Peyer's patch (tissue), 4 donors: ENCODE measurements at regions not wholly inside any gene's neighbourhood (a gene's known extent, or its start where the extent isn't known, plus 50 kb on each side); places are given as distances from the start of the nearest gene placed in this dataset.

Experiments used
- DNase-seq, 3 donors: peaks; one replicate each; pipeline ENCODE4 v3.0.0-alpha.2; 2017 to 2019
- H3K27ac ChIP-seq, 4 donors: fragments of 200-600 bp; sonication (generic); one replicate each; pipeline ENCODE4 v1.5.1; 2016 to 2019
- H3K27me3 ChIP-seq, 2 donors: fragments of 200-600 bp; sonication (generic); one replicate each; pipeline ENCODE4 v1.5.1; 2019
- H3K36me3 ChIP-seq, 3 donors: fragments of 200-600 bp; sonication (generic); one replicate each; pipeline ENCODE4 v1.5.1; 2016 to 2019
- H3K4me1 ChIP-seq, 4 donors: fragments of 200-600 bp; sonication (generic); one replicate each; pipeline ENCODE4 v1.5.1; 2016 to 2019
- H3K4me3 ChIP-seq, 4 donors: fragments of 200-600 bp; sonication (generic); 1 replicate in 3 of 4; 2 replicates in 1 of 4; pipeline ENCODE4 v1.5.1; 2016 to 2019; ENCODE audit warnings: mild to moderate bottlenecking in 1 of 4
- H3K9me3 ChIP-seq, 4 donors: fragments of 200-600 bp; sonication (generic); one replicate each; pipeline ENCODE4 v1.5.1; 2016 to 2019; ENCODE audit warnings: mild to moderate bottlenecking in 1 of 4
- CTCF ChIP-seq, 6 experiments: fragments of 450-650 bp in 4 of 6; fragments of 200-600 bp in 2 of 6; sonication (generic) in 1 of 6; IDR thresholded peaks; one replicate each; pipeline ENCODE4 v1.5.1; 2017 to 2019; ENCODE audit warnings: antibody characterized with exemption in 6 of 6, mild to moderate bottlenecking in 3 of 6, moderate library complexity in 1 of 6
- POLR2A ChIP-seq, 2 donors: fragments of 450-650 bp; IDR thresholded peaks; one replicate each; pipeline ENCODE4 v1.5.1; 2017; ENCODE audit warnings: antibody characterized with exemption in 2 of 2, mild to moderate bottlenecking in 2 of 2, moderate library complexity in 2 of 2

GRCh38 chr1:177811429-177811828 lies 158.4 kb downstream of the SEC16B start:
- TF ChIP-seq POLR2A (IDR thresholded peaks at IDR 0.05) = no peak
- TF ChIP-seq CTCF (IDR thresholded peaks at IDR 0.05) = no peak
- H3K36me3 ChIP-seq = no peaks in the 10 kb centered on the region
- H3K4me3 ChIP-seq = no peak overlapping the region
- H3K9me3 ChIP-seq = no peaks in the 10 kb centered on the region
- H3K27me3 ChIP-seq = no peaks in the 10 kb centered on the region
- H3K4me1 ChIP-seq = no peaks in the 10 kb centered on the region
- H3K27ac ChIP-seq = no peak overlapping the region
- DNase-seq = no peak

DNA sequence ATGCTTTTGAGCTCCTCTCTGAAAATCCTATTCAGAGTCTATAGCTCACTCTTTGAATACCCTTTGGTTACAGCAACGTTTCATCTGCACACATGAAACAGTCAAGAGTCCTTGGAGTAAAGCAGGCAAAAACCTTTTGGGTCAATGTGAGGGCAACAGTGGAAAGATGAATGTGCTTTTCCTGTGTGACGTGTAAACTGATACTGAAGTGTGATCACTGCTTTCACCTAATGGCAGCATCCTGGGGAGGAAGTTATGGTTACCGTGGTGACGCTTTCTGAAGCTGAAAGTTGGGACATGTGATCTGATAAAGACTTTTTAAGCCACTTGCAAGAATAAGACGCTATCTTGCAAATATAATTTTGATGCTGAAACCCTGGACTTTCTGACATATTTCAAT lies 160.0 kb downstream of the SEC16B start:
- H3K27ac ChIP-seq = no peak overlapping the region

DNA sequence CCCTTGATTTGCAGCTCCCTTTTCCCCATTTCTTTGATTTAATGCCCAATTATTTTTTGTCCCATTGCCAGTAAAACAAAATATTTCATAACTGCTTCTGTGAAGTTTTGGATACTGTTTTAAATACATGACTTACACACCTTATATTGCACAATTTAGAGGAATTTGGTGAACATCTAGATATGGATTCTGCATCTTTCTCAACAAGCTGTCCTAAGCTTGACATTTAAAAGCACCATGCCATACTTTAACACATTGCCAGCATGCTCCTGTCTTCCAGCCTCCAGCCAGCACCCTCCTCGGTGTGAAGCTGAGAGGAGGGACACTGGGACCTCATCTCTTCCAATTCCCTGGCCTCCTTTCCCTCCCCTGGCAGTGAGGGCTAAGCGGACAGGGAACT lies 167.6 kb downstream of the SEC16B start:
- no peak overlapping the region for H3K27ac ChIP-seq
- DNase-seq = no peak
- no peak overlapping the region for H3K4me3 ChIP-seq
- no peaks in the 10 kb centered on the region for H3K27me3 ChIP-seq
- TF ChIP-seq CTCF (IDR thresholded peaks at IDR 0.05) (no peak), POLR2A (IDR thresholded peaks at IDR 0.05) (no peak)
- H3K36me3 ChIP-seq = no peaks in the 10 kb centered on the region
- no peaks in the 10 kb centered on the region for H3K4me1 ChIP-seq
- no peaks in the 10 kb centered on the region for H3K9me3 ChIP-seq

More for the DNA sequence above, 160.0 kb downstream of the SEC16B start:
- no peaks in the 10 kb centered on the region for H3K36me3 ChIP-seq
- H3K4me1 ChIP-seq = no peaks in the 10 kb centered on the region
- no peak for DNase-seq
- H3K27me3 ChIP-seq = no peaks in the 10 kb centered on the region
- TF ChIP-seq POLR2A (IDR thresholded peaks at IDR 0.05) (no peak), CTCF (IDR thresholded peaks at IDR 0.05) (no peak)
- H3K4me3 ChIP-seq = no peak overlapping the region
- no peaks in the 10 kb centered on the region for H3K9me3 ChIP-seq

DNA sequence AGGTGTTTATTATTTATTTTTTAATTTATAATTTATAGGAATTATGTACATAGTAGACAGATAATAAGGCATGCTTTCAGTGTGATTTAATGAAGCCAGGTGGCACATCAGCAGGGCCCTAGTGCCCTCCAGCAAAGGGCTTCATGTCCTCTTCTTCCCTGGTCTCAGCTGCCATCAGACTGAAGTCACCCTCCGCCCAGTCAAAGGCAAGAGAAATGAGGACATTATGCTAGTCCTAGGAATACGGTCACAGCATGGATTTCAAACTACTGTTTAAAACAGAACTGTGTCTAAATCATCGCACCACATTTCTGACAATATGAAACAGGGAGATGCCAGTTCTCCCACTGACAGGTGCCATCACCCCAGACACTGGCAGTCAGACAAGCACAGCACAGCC lies 168.1 kb downstream of the SEC16B start:
- Histone ChIP-seq H3K4me1 (no peaks in the 10 kb centered on the region), H3K9me3 (no peaks in the 10 kb centered on the region), H3K36me3 (no peaks in the 10 kb centered on the region), H3K27ac (no peak overlapping the region), H3K27me3 (no peaks in the 10 kb centered on the region), H3K4me3 (no peak overlapping the region)
- DNase-seq = no peak
- no peak for TF ChIP-seq POLR2A (IDR thresholded peaks at IDR 0.05)
- no peak for TF ChIP-seq CTCF (IDR thresholded peaks at IDR 0.05)

DNA sequence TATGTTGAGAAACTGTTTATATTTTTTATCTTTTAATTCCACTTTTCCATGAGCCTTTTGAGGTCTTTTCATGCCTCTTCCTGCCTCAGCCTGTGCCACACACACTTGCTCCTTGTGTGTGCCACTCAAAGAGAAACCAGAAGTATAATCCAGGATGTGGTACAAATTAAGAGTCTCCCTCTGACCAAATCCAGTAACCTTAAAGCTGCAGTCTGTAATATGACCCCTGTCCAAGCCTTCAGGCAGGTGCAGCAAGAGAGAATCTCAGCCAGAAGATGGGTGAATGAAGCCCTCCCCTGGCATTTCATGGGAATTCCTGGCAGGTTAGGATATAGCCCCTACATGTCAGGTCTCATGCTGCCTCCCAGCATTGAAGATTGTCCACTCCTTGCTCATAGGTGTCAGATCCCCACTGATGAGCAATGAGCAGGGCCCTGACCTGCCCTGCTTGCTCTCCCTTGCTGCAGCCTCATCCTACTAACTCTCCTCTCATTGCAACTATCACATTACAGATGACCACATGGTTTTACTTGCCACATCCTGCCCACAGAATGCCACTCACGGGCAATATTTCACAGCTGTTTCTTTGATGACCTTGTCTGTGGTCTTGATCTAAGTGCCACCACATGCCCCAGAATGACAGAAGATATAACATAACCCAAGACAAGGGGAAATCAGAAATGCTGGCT lies 169.3 kb downstream of the SEC16B start:
- H3K4me3 ChIP-seq = no peak overlapping the region
- no peak for DNase-seq
- no peaks in the 10 kb centered on the region for H3K4me1 ChIP-seq
- H3K36me3 ChIP-seq = no peaks in the 10 kb centered on the region
- no peak overlapping the region for H3K27ac ChIP-seq
- H3K27me3 ChIP-seq = no peaks in the 10 kb centered on the region
- TF ChIP-seq POLR2A (IDR thresholded peaks at IDR 0.05) = no peak
- no peak for TF ChIP-seq CTCF (IDR thresholded peaks at IDR 0.05)
- no peaks in the 10 kb centered on the region for H3K9me3 ChIP-seq

DNA sequence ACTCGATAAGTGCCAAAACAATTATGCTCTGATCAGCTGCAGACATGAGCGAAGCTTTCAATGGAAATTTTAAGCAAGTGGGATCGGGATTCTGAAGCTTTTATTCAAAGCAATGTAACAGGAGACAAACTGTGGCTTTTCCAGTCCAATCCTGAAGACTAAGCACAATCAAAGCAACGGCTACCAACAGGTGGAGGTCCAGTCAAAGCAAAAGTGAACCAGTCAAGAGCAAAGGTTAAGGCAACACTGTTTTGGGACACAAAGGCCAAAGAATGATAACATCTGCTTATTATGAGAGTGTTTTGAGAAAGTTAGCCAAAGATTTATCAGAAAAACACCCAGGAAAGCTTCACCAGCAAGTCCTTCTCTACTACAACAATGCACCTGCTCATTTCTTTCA lies 170.1 kb downstream of the SEC16B start:
- TF ChIP-seq CTCF (IDR thresholded peaks at IDR 0.05) (no peak), POLR2A (IDR thresholded peaks at IDR 0.05) (no peak)

More for the DNA sequence above, 170.1 kb downstream of the SEC16B start:
- Histone ChIP-seq H3K36me3 (no peaks in the 10 kb centered on the region), H3K4me3 (no peak overlapping the region), H3K27ac (no peak overlapping the region), H3K27me3 (no peaks in the 10 kb centered on the region), H3K4me1 (no peaks in the 10 kb centered on the region), H3K9me3 (no peaks in the 10 kb centered on the region)
- no peak for DNase-seq
